RWPE1 (cell line): ENCODE measurements at regions not wholly inside any gene's neighbourhood (a gene's known extent, or its start where the extent isn't known, plus 50 kb on each side); places are given as distances from the start of the nearest gene placed in this dataset.

Experiments
- CTCF ChIA-PET: fragments of 350-600 bp; sonication (Branson Sonifier 250); formaldehyde crosslinking; extraction: SDS; loops from one replicate; lab custom pipeline; 2021; lab: Yijun Ruan, JAX
- POLR2A ChIA-PET: fragments of 400-600 bp; formaldehyde crosslinking; extraction: SDS; loops from one replicate; lab custom pipeline; 2020; ENCODE audit warnings: antibody characterized with exemption; ENCODE audit not compliant: low non-redundant PET; lab: Yijun Ruan, JAX
- DNase-seq: peaks from one replicate; pipeline ENCODE4 v3.0.0; 2012; ENCODE audit warnings: low spot score
- H3K27ac ChIP-seq: fragments of 450-650 bp; 2 replicates; pipeline ENCODE4 v1.5.1; 2017
- TF ChIP-seq, protein P1 (sequence below): fragments of 450-650 bp; conservative IDR thresholded peaks from 2 replicates; pipeline ENCODE4 v1.5.1; 2017; ENCODE audit warnings: low read depth, mild to moderate bottlenecking

DNA sequence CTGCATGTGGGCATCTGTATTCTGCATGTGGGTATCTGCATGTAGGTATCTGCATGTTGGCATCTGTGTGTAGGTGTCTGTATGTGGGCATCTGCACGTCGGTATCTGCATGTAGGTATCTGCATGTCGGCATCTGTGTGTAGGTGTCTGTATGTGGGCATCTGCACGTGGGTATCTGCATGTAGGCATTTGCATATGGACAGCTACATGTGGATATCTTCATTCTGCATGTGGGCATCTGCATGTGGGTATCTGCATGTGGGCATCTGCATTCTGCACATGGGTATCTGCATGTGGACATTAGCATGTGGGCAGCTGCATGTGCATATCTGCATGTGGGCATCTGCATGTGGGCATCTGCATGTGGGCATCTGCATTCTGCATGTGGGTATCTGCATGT lies 537.4 kb downstream of the RNF144A start:
- ChIA-PET POLR2A (no interaction called here), CTCF (interaction anchor here (0.5 kb wide), 1 partner anchor 27 kb away, joined by 3 read pairs; no protein-coding TSS in a partner anchor)

GRCh38 chr2:7456762-7457161 lies 539.5 kb downstream of the RNF144A start:
- DNase-seq: no peak
- POLR2A ChIA-PET: no interaction called here
- TF ChIP-seq, protein P1, sequence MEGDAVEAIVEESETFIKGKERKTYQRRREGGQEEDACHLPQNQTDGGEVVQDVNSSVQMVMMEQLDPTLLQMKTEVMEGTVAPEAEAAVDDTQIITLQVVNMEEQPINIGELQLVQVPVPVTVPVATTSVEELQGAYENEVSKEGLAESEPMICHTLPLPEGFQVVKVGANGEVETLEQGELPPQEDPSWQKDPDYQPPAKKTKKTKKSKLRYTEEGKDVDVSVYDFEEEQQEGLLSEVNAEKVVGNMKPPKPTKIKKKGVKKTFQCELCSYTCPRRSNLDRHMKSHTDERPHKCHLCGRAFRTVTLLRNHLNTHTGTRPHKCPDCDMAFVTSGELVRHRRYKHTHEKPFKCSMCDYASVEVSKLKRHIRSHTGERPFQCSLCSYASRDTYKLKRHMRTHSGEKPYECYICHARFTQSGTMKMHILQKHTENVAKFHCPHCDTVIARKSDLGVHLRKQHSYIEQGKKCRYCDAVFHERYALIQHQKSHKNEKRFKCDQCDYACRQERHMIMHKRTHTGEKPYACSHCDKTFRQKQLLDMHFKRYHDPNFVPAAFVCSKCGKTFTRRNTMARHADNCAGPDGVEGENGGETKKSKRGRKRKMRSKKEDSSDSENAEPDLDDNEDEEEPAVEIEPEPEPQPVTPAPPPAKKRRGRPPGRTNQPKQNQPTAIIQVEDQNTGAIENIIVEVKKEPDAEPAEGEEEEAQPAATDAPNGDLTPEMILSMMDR: no peak
- CTCF ChIA-PET: interaction anchor here (0.6 kb wide), 1 partner anchor 1280 kb away, joined by 3 read pairs; no protein-coding TSS in a partner anchor
- H3K27ac ChIP-seq: no peak overlapping the region

More for the DNA sequence above, 537.4 kb downstream of the RNF144A start:
- TF ChIP-seq, protein P1: no peak
- DNase-seq: no peak
- no peak overlapping the region for H3K27ac ChIP-seq

GRCh38 chr2:7458066-7458465 lies 540.9 kb downstream of the RNF144A start:
- no peak for DNase-seq
- H3K27ac ChIP-seq: no peak overlapping the region
- TF ChIP-seq, protein P1: no peak
- POLR2A ChIA-PET: no interaction called here
- CTCF ChIA-PET: interaction anchor here (0.6 kb wide), 1 partner anchor 570 kb away, joined by 6 read pairs; no protein-coding TSS in a partner anchor

DNA sequence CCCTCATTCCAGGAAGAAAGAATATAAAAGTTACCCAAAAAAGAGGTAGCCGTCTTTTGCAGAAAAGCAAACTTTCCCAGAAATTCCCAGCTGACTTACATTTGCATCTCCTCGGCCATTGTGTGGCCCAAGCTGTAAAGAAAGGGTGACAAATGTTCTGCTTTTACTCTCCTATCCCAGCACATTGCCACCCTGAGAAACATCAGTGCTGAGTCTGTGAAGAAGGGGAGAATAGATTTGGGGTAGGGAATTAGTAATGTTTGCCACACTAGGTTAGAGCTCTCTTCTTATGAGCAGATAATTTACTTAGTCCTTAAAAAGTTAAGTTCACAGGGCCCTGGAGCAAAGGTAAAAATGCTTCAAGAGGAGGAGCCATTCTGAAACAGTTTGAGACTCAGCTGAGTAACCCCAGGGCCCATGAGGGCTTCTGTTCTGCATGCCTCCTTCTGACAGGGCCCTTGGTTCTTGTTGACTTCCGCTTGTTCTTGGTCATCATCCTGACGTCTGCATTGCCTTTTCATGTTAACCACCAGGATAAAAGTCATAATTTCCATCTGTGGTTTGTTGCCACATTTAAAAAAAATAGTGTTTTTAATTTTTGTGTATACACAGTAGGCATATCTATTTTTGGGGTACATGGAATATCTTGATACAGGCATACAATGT lies 550.7 kb downstream of the RNF144A start:
- DNase-seq: no peak
- ChIA-PET CTCF (no interaction called here), POLR2A (no interaction called here)
- TF ChIP-seq, protein P1: no peak
- H3K27ac ChIP-seq: no peak overlapping the region

GRCh38 chr2:7468448-7468828 lies 551.2 kb downstream of the RNF144A start:
- ChIA-PET CTCF (no interaction called here), POLR2A (no interaction called here)
- TF ChIP-seq, protein P1: no peak

GRCh38 chr2:7468955-7469354 lies 551.7 kb downstream of the RNF144A start:
- TF ChIP-seq, protein P1: no peak
- CTCF ChIA-PET: no interaction called here
- no peak for DNase-seq
- POLR2A ChIA-PET: no interaction called here
- H3K27ac ChIP-seq: no peak overlapping the region

More at GRCh38 chr2:7468448-7468828, 551.2 kb downstream of the RNF144A start:
- no peak for DNase-seq
- no peak overlapping the region for H3K27ac ChIP-seq
